Cerebellar nuclear complex (tissue), 1 donor: ENCODE measurements at regions not wholly inside any gene's neighbourhood (a gene's known extent, or its start where the extent isn't known, plus 50 kb on each side); places are given as distances from the start of the nearest gene placed in this dataset.
"Not testable (repeated sequence)": the region's sequence is repeated elsewhere in the genome, so short reads cannot be mapped to it uniquely, and the experiment has no call there.

Experiments used
- DNase-seq, 2 experiments: peaks; one replicate each; lab custom pipeline; 2025; lab: John Stamatoyannopoulos, UW

DNA sequence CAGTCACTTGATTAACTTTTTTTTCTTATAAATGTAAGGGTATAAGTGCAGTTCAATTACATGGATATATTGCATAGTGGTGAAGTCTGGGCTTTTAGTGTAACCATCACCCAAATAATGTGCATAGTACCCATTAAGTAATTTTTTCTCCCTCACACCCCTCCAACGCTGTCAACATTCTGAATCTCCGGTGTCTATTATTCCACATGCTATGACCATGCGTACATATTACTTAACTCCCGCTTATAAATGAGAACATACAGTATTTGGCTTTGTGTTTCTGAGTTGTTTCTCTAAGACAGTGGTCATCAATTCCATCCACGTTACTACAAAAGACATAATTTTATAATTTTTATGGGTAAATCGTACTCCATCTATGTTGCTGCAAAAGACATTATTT, 1191.1 kb downstream of the NCAM2 start:
- no peak for DNase-seq

GRCh38 chr21:22191581-22191980, 1193.4 kb downstream of the NCAM2 start:
- DNase-seq: no peak

GRCh38 chr21:22192766-22193165, 1194.6 kb downstream of the NCAM2 start:
- DNase-seq: no peak

GRCh38 chr21:22194986-22195385, 1196.8 kb downstream of the NCAM2 start:
- not testable (repeated sequence) for DNase-seq

DNA sequence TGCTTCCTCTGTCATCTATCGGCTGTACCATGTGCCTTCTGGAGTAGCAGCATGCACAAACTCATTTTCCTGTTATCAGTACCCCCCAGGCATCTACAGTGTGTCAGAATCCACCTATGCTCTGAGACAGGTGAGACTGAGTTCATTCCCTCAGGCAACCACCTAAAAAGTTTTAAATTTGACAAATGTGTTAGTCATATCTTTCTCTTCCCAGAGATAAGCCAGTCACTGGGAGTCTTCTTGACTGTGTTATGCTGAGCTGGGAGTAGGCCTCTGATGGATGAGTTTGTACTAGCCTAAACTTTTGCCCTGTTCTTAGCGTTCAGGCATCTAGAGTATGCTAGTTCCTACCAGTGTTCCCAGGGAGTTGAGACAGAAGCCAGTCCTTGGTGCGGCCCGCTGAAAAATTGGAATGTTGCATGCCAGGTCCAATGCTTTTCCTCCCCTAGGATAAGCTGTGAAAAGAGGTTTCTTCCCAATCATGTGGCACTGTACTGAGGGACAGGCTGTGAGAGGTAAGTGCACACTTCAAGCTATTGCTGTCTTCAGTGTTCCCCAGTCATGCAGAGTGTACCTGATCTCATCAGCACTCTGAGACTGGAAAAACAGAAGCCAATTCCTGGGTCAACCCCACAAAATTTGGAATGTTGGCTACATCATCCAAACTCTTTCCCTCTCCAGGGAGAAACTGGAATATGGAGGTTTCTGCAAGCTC, 1202.3 kb downstream of the NCAM2 start:
- DNase-seq: no peak

DNA sequence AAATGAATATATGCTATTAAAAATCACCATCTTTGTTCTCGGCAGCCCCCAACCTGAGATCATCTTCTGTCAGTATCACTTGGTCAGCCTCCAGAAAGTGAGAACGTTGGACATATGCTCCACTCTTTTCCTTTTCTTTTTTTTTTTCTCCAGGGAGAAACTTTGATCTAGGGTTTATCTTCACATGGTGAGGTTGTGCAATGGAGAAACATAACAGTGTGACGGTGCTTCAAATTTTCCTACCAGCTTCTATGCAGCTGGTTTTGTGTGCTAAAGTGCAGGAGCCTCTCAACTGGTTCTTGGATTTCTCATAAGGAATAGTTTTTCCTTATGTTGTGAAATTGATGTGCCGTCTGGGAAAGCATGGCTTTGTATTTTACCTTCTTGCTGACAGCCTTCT, 1202.9 kb downstream of the NCAM2 start:
- DNase-seq: no peak

- no peak for DNase-seq
These were observed 1203.5 kb downstream of the NCAM2 start for GRCh38 chr21:22201669-22202068.

- DNase-seq: no peak
These were observed 1211.1 kb downstream of the NCAM2 start for GRCh38 chr21:22209304-22209700.

DNA sequence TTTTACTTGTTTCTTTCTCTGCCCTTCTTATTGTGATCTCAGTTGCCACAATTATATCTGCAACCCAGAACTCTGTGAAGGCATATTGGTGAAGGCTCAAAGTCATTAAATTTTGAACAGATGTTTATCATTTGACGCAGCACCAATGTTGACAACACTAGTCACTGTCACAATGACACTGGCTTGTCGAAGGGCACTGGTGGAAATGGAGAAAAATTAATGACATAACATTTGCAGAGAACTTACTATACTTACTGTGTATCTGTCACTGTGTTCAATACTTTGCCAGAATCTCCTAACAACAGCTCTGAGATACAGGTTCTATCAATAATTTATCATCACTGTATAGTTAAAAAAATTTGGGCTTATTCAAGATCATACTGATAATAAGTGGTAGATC, 1213.7 kb downstream of the NCAM2 start:
- DNase-seq: no peak

DNA sequence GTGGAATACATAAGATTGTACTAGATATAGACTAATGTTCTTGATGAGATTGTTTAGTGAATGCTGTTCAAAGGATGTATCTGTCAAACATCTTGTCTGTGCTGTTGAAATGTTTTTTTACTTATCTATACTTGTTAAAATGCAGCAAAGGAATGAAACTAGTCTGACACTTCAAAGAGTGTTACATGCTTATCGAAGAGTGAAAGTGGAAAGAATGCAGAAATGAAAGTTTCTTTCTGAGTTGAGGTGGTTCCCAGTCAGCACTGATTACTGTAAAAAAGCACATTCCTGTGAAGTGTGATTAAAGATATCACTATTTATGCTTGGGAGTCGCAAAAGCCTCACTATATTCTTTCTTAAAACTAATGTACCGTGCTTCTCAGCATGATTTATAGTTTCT, 1225.2 kb downstream of the NCAM2 start:
- no peak for DNase-seq

DNA sequence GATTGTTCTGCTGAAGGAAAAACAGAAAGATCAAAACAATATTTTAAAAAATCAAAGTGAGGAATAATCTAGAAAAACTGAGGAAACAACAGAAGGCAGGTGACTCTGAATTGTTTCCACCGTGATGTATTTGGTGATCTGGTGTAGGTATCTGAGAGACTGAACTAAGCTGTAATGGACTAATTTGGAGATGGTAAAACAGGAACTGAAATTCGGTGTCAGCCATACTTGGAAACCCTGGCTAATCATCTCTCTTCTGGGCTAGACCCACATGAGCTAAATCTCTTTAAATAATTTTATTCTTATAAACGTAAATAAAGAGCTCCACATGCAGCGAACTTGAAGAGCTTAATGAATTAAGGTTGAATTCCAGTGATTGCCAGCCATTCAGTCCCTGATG, 1226.1 kb downstream of the NCAM2 start:
- no peak for DNase-seq

GRCh38 chr21:22225299-22225698, 1227.1 kb downstream of the NCAM2 start:
- DNase-seq: no peak

DNA sequence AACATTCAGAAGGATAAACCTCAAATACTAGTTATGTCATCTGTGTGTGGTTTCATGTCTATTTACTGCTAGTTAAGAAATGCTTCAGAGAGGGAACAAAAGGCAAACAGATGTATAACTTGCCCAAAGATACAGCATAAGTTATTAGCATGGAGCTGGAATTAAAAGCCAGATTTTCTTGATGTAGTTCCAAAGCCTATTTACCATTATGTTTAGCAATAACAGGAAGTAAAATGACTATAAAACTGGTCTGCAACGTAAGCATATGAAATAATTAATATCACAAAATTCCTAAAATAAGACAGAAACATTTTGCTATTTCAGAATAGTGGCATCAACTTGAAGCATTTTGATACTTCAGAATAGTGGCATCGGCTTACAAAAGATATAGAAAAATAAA, 1232.8 kb downstream of the NCAM2 start:
- DNase-seq: no peak

DNA sequence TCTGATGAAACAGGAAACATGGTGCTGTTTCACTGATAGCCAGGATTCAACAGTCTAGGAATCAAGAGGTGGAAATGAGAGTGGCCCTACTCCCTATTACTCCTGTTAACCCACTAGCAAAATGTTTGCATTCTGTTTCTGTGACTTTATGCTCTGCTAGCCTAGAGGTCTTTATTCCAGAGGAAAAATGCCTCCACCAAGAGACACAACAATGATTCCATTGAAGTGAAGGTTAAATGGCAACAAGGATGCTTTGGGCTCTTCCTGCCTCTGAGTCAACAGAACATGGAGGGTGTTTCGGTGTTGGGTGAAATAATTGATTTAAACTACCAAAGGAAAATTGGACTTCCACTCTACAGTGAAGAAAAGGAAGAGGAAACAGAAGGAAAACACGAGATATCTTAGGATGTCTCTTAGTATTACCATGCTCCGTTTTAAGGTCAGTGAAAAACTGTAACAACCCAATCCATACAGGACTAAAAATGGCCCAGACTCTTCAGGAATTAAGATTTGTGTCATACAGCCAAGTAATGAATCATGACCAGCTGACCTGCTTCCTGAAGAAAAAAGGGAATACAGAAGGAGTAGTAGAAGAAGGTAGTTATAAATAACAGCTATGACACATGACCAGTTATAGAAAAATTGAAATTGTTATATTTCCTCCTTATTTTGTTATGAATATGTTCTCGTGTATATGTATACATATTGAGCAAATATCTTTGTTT, 1237.8 kb downstream of the NCAM2 start:
- DNase-seq: no peak

DNA sequence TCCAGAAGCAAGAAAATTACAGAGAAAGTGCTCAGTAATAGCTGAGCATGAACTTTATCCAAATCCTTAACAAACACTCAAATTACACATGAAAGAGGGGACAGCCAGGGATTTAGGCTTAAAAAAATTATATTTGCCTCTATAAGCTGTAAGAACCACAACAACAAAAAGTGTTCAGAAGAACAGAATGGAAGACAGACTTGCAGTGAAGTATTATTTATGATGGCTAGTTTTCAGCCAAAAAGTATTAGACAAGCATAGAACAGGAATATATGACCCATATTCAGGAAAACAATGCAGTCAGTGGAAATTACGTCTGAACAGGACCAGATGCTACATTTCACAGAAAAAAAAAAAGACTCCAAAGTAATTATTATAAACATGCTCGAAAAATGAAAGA, 1246.3 kb downstream of the NCAM2 start:
- no peak for DNase-seq

DNA sequence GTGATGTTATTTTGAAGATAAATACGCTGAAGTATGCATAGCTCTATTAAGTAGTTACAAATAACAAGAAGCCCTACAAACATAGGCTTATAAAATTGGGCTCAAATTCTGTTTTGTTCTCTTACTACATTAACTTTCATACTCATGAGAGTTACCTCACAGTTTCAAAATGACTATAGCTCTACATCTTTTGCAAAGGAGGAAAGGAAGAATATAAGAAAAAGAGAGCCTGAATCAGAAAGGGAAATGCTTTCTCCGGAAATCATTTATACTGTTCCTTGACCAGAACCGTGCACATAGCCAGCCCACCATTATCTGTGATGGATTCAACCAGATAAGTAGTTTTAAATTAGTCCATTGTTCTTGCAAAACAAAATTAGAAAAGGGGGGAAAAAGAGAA, 1252.1 kb downstream of the NCAM2 start:
- no peak for DNase-seq

DNA sequence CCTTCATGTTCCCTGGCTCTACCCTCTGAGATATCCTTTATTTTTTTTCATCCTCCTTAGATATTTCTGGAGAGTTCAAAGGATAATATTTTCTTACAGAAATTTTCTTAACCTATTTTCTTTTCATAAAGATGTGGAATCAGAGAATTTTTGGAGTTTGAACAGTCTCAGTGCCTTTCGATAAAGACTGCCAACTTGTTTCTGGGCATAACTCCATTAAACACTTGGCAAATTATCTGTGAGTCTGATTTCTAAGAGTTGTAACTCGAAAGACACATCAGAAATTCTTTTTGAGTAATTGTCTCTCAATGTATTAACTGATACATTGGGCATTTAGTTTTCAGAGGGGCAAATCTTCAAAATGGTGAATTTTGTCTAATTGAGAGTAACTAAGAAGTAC, 1255.6 kb downstream of the NCAM2 start:
- DNase-seq: no peak

DNA sequence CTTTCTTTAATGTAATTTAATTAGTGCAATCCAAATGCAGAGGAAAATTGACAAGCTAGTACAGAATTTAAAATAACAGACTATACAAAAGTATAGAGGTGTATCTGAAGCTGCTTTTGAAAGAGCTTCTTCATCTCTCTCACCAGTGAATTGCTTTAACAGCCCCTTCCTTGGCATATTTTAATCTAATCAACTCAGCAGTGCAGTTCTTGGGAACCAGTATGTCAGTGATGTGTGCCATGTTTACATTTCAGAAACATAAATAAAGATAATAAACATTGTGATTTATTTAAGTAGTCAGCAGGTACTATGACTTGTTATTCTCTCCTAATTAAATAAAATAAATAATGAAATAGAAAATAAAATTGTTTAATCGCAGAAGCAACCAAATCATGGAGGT, 1260.6 kb downstream of the NCAM2 start:
- no peak for DNase-seq

DNA sequence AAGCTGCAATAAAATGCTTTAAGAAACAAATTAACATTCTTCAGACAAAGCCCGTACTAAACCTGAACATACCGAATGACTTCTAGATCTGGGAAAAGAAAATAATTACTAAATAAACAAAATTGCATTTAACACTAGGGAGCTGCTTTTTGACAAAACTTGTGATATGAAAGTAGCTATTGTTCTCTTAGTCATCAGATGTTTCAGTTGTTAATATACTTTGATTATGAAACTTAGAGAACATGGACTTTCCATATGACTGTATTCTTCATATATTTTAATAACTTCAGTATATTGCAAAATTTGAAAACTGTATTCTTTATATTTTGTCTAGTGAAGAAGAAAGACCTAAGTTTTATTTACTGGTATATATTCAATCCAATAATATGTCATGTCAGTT, 1262.1 kb downstream of the NCAM2 start:
- DNase-seq: no peak

DNA sequence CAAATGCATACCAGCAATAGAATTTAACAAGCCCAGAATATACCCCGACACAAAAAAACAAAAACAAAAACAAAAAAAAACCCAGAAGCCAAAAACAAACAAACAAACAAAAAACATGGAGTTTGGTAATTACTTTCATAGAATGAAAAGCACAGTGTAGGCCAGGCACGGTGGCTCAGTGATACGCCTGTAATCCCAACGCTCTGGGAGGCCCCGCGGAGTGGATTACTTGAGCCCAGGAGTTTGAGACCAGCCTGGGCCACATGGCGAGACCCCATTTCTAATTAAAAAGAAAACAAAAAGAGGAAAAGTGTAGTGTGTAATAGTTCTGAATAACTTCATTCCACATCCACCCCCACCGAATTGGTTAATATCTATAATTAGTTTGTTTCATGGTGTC, 1265.7 kb downstream of the NCAM2 start:
- no peak for DNase-seq

GRCh38 chr21:22277341-22277740, 1279.1 kb downstream of the NCAM2 start:
- no peak for DNase-seq

GRCh38 chr21:22278366-22278765, 1280.2 kb downstream of the NCAM2 start:
- DNase-seq: no peak

GRCh38 chr21:22280851-22281250, 1282.6 kb downstream of the NCAM2 start:
- no peak for DNase-seq
